ENCODE measurements at regions not wholly inside any gene's neighbourhood (a gene's known extent, or its start where the extent isn't known, plus 50 kb on each side); places are given as distances from the start of the nearest gene placed in this dataset.
A peak's percentile ranks its signal among the peaks of the same experiment; 100 is the strongest.

DNA sequence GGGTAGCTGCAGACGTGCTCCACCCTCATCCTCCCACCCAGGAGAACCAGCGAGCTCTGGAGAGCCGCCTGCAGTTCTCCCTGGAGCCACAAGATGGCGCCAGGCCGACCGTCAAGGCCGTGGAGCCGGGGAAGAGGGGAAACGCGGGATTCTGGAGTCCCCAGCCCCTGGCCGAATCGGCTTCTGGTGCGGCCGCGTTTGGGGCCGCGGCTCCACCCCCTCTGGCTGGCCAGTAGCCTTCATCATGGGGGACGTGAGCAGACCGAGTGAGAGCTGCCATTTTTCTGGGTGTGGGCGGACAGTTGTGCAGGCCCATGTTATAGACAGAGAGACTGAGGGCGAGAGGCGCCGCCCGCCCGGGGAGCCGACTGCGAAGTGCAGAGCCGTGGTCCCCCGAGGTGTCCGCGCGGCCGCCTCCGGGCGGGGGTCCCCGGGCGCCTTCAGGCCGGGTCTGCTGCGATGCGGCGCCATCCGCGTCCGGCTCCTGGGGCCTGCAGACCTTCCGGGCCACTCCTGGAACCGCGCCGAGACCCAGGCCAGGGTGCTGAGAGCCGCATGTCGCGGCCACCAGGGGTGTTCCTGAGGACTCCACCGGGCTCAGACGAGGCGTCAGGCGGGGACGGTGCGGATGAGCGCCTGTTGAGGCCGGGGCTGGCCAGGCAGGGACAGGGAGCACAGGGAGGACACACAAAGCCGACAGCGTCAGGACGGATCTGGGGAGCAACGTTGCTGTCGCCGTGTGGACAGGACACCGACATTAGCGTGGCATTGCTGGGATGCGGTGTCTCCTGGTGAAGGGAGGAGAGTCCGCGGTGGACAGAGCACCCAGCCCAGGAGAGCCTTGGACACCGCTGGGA lies 418.2 kb upstream of the HS6ST1 start:
- ChIA-PET POLR2A (no interaction called here), CTCF (interaction anchor here (0.6 to 2.6 kb wide), 39 partner anchors 8 to 1569 kb away, joined by 3 to 14 read pairs (median 3); no protein-coding TSS in a partner anchor)
- H3K36me3 ChIP-seq (replicated peaks in 1 of 2; ENCODE audit: control insufficient read depth in 1 of 2, insufficient read depth in 2 of 2, low read length in 1 of 2) = no peaks in the 10 kb centered on the region
- peaks cover 0 to 29% of the 10 kb centered on the region in 2 experiments; a peak in 1 of 4 replicates for H3K4me1 ChIP-seq (ENCODE audit: control insufficient read depth in 1 of 2, insufficient read depth in 2 of 2, low read depth in 1 of 2, low read length in 1 of 2)
- no peak overlapping the region for H3K27ac ChIP-seq (ENCODE audit: low read depth in 2 of 2, low read length in 1 of 2)
- H3K9me2 ChIP-seq = no peaks in the 10 kb centered on the region
- H3K4me2 ChIP-seq = peak overlapping the region; percentile 60
- H3K79me2 ChIP-seq (ENCODE audit: insufficient read depth) = no peaks in the 10 kb centered on the region
- TF ChIP-seq FOSL2 (IDR thresholded peaks at IDR 0.05; ENCODE audit: borderline replicate concordance, low read depth) (no peak), SMC3 (IDR thresholded peaks at IDR 0.05; ENCODE audit: low read depth, low read length) (peak; percentile 67), RAD21 (IDR thresholded peaks at IDR 0.05; ENCODE audit: low read length) (peak; percentile 73), CTCF (IDR thresholded peaks at IDR 0.05) (peak; percentile 79)
- no peak overlapping the region for H3K9ac ChIP-seq
- 0 out of 2 replicates have a peak overlapping the region, but pooled peaks have one; percentile 56 for H2AFZ ChIP-seq (ENCODE audit: low read depth)
- peak; percentile 95 for DNase-seq
- H3K9me3 ChIP-seq = no peaks in the 10 kb centered on the region
- no peaks in the 10 kb centered on the region for H3F3A ChIP-seq (replicated peaks; ENCODE audit: insufficient read depth)
- H4K20me1 ChIP-seq (ENCODE audit: insufficient read depth) = no peaks in the 10 kb centered on the region
- 38% methylated on average over 26 of the region's 71 CpGs for WGBS (ENCODE audit: low lambda C conversion rate)
- H3K4me3 ChIP-seq (ENCODE audit: low read depth in 2 of 2, low read length in 1 of 2) = peak overlapping the region; percentile 30 to 57; a peak in 2 of 4 replicates
- H3K27me3 ChIP-seq (ENCODE audit: insufficient read depth) = no peaks in the 10 kb centered on the region

GRCh38 chr2:128737546-128737826 lies 418.8 kb upstream of the HS6ST1 start:
- Histone ChIP-seq H3K9ac (no peak overlapping the region), H3F3A (replicated peaks; ENCODE audit: insufficient read depth) (no peaks in the 10 kb centered on the region), H2AFZ (ENCODE audit: low read depth) (no peak overlapping the region), H3K79me2 (ENCODE audit: insufficient read depth) (no peaks in the 10 kb centered on the region), H3K4me1 (ENCODE audit: control insufficient read depth in 1 of 2, insufficient read depth in 2 of 2, low read depth in 1 of 2, low read length in 1 of 2) (peaks cover 0 to 29% of the 10 kb centered on the region in 2 experiments; a peak in 1 of 4 replicates), H3K4me3 (ENCODE audit: low read depth in 2 of 2, low read length in 1 of 2) (no peak overlapping the region), H3K9me3 (no peaks in the 10 kb centered on the region), H3K27ac (ENCODE audit: low read depth in 2 of 2, low read length in 1 of 2) (no peak overlapping the region), H3K36me3 (replicated peaks in 1 of 2; ENCODE audit: control insufficient read depth in 1 of 2, insufficient read depth in 2 of 2, low read length in 1 of 2) (no peaks in the 10 kb centered on the region), H3K27me3 (ENCODE audit: insufficient read depth) (no peaks in the 10 kb centered on the region), H3K4me2 (no peak overlapping the region), H4K20me1 (ENCODE audit: insufficient read depth) (no peaks in the 10 kb centered on the region), H3K9me2 (no peaks in the 10 kb centered on the region)
- ChIA-PET CTCF (interaction anchor here (1.3 kb wide), 1 partner anchor 18 kb away, joined by 6 read pairs; no protein-coding TSS in a partner anchor), POLR2A (no interaction called here)
- 89% methylated on average over 4 of the region's 7 CpGs for WGBS (ENCODE audit: low lambda C conversion rate)
- TF ChIP-seq ELF1 (IDR thresholded peaks at IDR 0.05) (no peak), YY1 (IDR thresholded peaks at IDR 0.05; ENCODE audit: low read depth) (no peak), EZH2phosphoT487 (IDR thresholded peaks at IDR 0.05; ENCODE audit: borderline replicate concordance, low read depth) (no peak), GATA2 (CRISPR knock-in tag; IDR thresholded peaks at IDR 0.05) (no peak), CTCF (IDR thresholded peaks at IDR 0.05) (no peak), SMC3 (IDR thresholded peaks at IDR 0.05; ENCODE audit: low read depth, low read length) (no peak), EP300 (IDR thresholded peaks at IDR 0.05; ENCODE audit: borderline replicate concordance in 1 of 2, low read depth in 1 of 2, low read length in 1 of 2) (no peak), RXRA (IDR thresholded peaks at IDR 0.05; ENCODE audit: borderline replicate concordance, low read depth) (no peak), SIN3A (IDR thresholded peaks at IDR 0.05; ENCODE audit: borderline replicate concordance, low read depth, low read length) (no peak), GABPA (IDR thresholded peaks at IDR 0.05; ENCODE audit: low read depth) (no peak), TAF1 (IDR thresholded peaks at IDR 0.05; ENCODE audit: borderline replicate concordance, low read depth, low read length) (no peak), MXI1 (IDR thresholded peaks at IDR 0.05; ENCODE audit: low read depth, low read length) (no peak), FOXM1 (IDR thresholded peaks at IDR 0.05; ENCODE audit: low read depth) (no peak), TEAD4 (IDR thresholded peaks at IDR 0.05; ENCODE audit: borderline replicate concordance, insufficient read depth) (no peak), MEF2A (IDR thresholded peaks at IDR 0.05; ENCODE audit: borderline replicate concordance, low read depth) (no peak), RAD21 (IDR thresholded peaks at IDR 0.05; ENCODE audit: low read length) (no peak), NFIC (IDR thresholded peaks at IDR 0.05; ENCODE audit: borderline replicate concordance) (no peak), NRF1 (IDR thresholded peaks at IDR 0.05; ENCODE audit: low read depth, low read length) (no peak)
- TF ChIP-seq, protein P1, sequence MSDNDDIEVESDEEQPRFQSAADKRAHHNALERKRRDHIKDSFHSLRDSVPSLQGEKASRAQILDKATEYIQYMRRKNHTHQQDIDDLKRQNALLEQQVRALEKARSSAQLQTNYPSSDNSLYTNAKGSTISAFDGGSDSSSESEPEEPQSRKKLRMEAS (IDR thresholded peaks at IDR 0.05; ENCODE audit: low read depth) = no peak
- TF ChIP-seq, protein P2, sequence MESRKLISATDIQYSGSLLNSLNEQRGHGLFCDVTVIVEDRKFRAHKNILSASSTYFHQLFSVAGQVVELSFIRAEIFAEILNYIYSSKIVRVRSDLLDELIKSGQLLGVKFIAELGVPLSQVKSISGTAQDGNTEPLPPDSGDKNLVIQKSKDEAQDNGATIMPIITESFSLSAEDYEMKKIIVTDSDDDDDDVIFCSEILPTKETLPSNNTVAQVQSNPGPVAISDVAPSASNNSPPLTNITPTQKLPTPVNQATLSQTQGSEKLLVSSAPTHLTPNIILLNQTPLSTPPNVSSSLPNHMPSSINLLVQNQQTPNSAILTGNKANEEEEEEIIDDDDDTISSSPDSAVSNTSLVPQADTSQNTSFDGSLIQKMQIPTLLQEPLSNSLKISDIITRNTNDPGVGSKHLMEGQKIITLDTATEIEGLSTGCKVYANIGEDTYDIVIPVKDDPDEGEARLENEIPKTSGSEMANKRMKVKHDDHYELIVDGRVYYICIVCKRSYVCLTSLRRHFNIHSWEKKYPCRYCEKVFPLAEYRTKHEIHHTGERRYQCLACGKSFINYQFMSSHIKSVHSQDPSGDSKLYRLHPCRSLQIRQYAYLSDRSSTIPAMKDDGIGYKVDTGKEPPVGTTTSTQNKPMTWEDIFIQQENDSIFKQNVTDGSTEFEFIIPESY (IDR thresholded peaks at IDR 0.05; ENCODE audit: borderline replicate concordance, low read depth) = no peak
- no peak for DNase-seq

Data from SK-N-SH (cell line).